ENCODE measurements at regions not wholly inside any gene's neighbourhood (a gene's known extent, or its start where the extent isn't known, plus 50 kb on each side); places are given as distances from the start of the nearest gene placed in this dataset.
"Not testable (repeated sequence)": the region's sequence is repeated elsewhere in the genome, so short reads cannot be mapped to it uniquely, and the experiment has no call there.

DNA sequence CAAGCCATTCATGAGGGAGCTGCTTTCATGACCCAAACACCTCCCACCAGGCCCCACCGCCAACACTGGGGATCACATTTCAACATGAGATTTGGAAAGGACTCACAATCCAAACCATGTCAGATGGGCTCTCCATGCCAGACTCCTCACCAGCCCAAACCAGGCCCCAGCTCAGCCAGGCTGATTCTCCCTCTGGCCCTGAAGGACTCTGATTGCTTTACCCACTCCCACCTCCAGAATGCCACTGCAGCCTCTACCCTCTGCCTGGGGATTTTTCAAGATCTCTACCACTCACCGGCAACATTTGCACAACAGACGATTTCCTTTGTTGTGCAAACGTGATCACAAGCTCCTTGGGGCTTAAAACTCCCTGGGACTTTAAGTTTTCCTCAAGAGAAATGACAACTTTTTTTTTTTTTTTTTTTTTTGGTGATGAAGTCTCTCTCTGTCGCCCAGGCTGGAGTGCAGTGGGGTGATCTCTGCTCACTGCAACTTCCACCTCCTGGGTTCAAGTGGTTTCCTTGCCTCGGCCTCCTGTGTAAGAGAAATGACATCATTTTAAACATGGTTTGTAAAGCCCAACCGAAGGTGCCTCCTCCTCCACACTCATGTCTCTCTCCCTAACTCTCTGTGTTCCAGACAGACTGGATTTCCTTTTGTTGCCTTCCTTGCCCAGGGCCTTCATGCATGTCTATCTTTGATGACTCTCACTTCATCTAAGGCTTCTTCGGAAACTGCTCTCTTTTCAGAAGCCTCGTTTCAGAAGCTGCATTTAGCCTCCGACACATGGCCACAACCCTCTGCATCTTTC is 147.0 kb downstream of the CDH26 start:
- peaks cover 14% of the 10 kb centered on the region for H3K4me1 Mint-ChIP-seq
- no peak for DNase-seq
- H3K36me3 Mint-ChIP-seq (ENCODE audit: low read depth) = no peaks in the 10 kb centered on the region
- no peak overlapping the region for H3K27ac Mint-ChIP-seq
- no peaks in the 10 kb centered on the region for H3K9me3 Mint-ChIP-seq
- no peak overlapping the region for H3K4me3 Mint-ChIP-seq
- H3K27me3 Mint-ChIP-seq = no peaks in the 10 kb centered on the region
- intact Hi-C loops (cut with micrococcal nuclease) = no loop called here

DNA sequence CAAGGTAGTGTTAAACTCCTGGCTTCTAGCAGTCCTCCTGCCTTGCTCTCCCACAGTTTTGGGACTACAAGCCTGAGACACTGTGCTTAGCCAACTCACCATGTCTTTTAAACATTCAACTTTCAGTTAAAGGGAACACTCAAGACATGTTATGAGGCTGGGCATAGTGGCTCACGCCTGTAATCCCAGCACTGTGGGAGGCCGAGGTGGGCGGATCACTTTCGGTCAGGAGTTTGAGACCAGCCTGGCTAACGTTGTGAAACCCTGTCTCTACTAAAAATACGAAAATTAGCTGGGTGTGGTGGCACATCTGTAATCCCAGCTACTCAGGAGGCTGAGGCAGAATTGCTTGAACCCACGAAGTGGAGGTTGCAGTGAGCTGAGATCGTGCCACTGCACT is 148.0 kb downstream of the CDH26 start:
- H3K36me3 Mint-ChIP-seq (ENCODE audit: low read depth); intact Hi-C loops (cut with micrococcal nuclease); H3K4me3 Mint-ChIP-seq; DNase-seq; H3K9me3 Mint-ChIP-seq; H3K27ac Mint-ChIP-seq; H3K27me3 Mint-ChIP-seq; H3K4me1 Mint-ChIP-seq: not testable (repeated sequence)

DNA sequence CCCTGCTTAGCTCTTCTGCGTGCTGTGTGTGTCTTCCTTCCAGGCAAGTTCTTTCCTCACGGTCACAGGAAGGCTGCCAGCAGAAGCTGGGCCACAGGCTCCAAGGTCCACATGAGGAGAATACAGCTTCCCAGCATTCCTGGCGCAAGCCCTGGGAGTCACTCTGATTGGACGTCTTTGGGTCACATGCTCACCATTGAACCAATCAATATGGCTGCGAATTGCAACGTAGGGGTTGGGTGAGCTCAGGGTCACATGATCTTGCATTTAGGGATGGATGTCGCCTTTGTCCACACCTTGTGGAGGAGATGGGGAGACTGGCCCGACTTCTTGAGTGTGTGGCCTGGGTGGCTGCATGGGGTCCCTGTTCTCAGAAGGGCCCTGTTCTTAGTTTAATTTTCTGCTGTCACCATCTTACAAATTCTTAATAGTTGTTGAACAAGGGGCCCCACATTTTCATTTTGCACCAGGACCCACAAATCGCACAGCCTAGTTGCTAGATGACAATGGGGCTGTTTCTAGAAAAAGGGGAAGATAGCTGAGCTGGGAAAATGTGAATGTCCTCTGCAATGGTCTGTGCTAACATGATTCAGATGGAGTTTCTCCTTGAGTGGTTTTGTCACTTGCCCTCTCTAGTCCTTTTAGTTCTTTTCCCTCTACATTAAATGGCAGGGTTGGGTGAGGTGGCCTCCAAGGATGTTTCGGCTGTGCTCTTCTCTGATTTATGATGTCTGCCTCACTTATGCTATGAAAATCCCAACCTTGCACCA is 149.6 kb downstream of the CDH26 start:
- intact Hi-C loops (cut with micrococcal nuclease) = no loop called here
- Mint-ChIP-seq H3K36me3 (ENCODE audit: low read depth) (no peaks in the 10 kb centered on the region), H3K4me3 (no peak overlapping the region), H3K4me1 (peaks cover 4% of the 10 kb centered on the region), H3K27ac (no peak overlapping the region), H3K9me3 (no peaks in the 10 kb centered on the region), H3K27me3 (no peaks in the 10 kb centered on the region)
- no peak for DNase-seq

DNA sequence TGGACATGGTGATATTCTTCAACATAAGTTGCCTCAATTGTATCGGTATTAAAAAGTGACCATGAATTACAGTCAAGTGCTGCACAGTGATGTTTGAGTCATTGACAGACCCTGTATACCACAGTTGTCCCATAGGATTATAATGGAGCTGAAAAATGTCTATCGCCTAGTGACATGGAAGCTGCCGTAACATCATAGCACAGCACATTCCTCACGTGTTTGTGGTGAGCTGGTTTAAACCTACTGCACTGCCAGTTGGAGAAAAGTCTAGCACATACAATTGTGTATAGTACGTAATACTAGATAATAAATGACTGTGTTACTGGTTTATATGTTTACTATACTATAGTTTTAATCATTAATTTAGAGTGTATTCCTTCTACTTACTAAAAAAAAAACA is 150.2 kb downstream of the CDH26 start:
- no peaks in the 10 kb centered on the region for H3K9me3 Mint-ChIP-seq
- no peak overlapping the region for H3K27ac Mint-ChIP-seq
- intact Hi-C loops (cut with micrococcal nuclease) = no loop called here
- no peak for DNase-seq
- no peaks in the 10 kb centered on the region for H3K36me3 Mint-ChIP-seq (ENCODE audit: low read depth)
- no peak overlapping the region for H3K4me3 Mint-ChIP-seq
- H3K27me3 Mint-ChIP-seq = no peaks in the 10 kb centered on the region
- H3K4me1 Mint-ChIP-seq = peaks cover 4% of the 10 kb centered on the region

DNA sequence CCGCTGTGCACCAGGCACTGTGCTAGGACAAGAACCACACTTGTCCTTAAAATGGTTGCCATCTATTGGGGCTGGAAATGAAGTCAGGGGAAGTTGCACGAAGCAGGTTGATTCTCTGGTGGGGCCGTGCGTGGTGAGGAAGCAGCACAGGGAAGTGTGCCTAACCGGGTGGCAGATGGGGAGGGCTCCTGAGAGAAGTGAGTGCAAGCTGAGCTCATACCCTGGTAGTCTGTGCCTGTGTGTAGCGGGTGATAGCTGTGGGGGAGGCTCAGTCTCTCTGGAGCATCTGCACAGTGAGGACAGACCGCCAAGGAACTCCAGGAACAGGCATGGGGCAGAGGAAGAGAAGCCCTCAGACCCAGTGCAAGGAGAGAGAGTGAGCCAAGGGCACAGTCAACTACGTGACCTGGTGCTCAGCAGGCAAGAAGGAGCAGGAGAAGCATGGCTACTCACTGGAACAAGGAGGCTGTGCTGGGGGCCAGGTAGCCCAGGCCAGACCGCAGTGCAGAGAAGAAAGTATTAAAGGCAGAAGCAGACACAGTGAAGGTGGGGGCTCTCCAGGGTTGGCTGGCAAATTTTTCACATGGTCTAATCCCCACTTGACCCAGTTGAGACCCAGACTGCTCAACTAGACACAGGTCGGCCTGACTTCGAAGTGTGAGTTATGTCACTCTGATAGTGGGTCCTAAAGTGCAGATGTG is 155.0 kb downstream of the CDH26 start:
- intact Hi-C loops (cut with micrococcal nuclease) = no loop called here
- Mint-ChIP-seq H3K27me3 (peaks cover 8% of the 10 kb centered on the region), H3K4me3 (no peak overlapping the region), H3K9me3 (no peaks in the 10 kb centered on the region), H3K36me3 (ENCODE audit: low read depth) (no peaks in the 10 kb centered on the region), H3K4me1 (no peaks in the 10 kb centered on the region), H3K27ac (no peak overlapping the region)
- no peak for DNase-seq

DNA sequence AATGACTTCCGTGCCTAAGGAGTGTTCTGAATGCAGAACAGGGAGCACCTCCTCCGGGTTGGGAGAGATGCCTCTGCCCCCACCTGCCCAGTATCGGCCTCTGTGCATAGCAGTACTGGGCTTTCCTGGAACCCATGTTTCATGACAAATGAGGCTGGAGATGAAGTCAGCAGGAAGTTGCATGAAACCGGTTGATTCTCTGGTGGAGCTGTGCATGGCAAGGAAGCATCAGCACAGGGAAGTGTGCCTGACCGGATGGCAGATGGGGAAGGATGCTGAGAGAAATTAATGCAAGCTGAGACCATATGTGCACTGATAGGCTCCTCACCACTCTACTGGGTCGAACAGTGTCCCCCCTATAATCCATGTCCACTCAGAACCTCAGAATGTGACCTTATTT is 155.5 kb downstream of the CDH26 start:
- H3K36me3 Mint-ChIP-seq (ENCODE audit: low read depth) = no peaks in the 10 kb centered on the region
- peaks cover 10% of the 10 kb centered on the region for H3K27me3 Mint-ChIP-seq
- intact Hi-C loops (cut with micrococcal nuclease) = no loop called here
- H3K4me3 Mint-ChIP-seq = no peak overlapping the region
- H3K27ac Mint-ChIP-seq = no peak overlapping the region
- no peaks in the 10 kb centered on the region for H3K4me1 Mint-ChIP-seq
- no peaks in the 10 kb centered on the region for H3K9me3 Mint-ChIP-seq
- DNase-seq = no peak

DNA sequence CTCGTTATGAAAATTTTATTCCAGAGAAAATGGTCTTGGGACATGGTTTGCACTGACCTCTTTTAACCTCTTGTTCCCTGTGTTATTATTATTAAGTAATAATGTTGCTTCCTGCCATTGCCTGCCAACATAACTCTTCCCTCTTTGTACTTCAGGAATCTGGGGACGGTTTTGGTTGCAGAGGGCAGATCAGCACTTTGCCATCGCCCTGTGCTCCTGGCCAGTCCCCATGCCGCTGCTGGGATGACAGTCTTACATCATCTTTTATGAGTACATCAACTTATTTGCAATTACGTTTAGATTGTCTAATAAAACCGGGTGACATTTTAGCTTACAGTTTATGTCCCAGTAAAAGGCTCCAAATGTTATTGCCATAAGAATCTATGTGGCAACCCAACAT is 157.2 kb downstream of the CDH26 start:
- peaks cover 10% of the 10 kb centered on the region for H3K27me3 Mint-ChIP-seq
- no peak for DNase-seq
- H3K36me3 Mint-ChIP-seq (ENCODE audit: low read depth) = no peaks in the 10 kb centered on the region
- no peak overlapping the region for H3K4me3 Mint-ChIP-seq
- H3K9me3 Mint-ChIP-seq = no peaks in the 10 kb centered on the region
- no peaks in the 10 kb centered on the region for H3K4me1 Mint-ChIP-seq
- intact Hi-C loops (cut with micrococcal nuclease) = no loop called here
- H3K27ac Mint-ChIP-seq = no peak overlapping the region

DNA sequence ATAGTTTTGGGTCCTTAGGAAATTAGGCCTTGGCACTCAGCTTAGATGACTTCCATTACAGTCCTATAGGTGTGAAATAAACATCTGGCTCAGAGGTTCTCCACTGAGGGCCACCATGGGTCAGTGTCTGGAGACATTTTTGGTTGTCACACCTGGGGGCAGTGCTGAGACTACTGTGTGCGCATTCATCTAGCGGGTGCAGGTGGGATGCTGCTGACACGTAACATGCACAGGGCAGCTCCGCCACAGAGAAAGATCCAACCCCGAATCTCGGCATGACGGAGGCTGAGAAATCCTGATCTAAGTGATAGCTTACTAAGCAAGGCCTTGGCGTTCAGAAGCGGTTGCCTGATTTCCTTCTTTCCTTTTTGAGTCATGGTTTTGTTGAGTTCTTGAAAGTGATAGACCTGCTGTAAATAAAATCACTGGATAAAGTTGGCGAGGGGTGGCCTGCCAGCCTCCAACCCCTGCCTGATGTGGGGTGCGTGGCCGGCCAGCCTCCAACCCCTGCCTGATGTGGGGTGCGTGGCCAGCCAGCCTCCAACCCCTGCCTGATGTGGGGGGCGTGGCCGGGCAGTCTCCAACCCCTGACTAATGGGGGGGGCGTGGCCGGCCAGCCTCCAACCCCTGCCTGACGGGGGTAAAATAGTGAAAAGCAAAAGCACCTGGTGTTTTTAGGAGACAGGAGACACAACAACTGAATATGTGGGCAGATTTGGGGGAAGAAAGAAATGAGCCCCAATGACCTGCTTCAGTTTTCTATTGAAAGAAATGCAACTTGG is 158.1 kb downstream of the CDH26 start:
- intact Hi-C loops (cut with micrococcal nuclease) = no loop called here
- DNase-seq = no peak
- peaks cover 12% of the 10 kb centered on the region for H3K27me3 Mint-ChIP-seq
- no peaks in the 10 kb centered on the region for H3K9me3 Mint-ChIP-seq
- no peaks in the 10 kb centered on the region for H3K4me1 Mint-ChIP-seq
- H3K36me3 Mint-ChIP-seq (ENCODE audit: low read depth) = no peaks in the 10 kb centered on the region
- H3K27ac Mint-ChIP-seq = no peak overlapping the region
- H3K4me3 Mint-ChIP-seq = no peak overlapping the region

DNA sequence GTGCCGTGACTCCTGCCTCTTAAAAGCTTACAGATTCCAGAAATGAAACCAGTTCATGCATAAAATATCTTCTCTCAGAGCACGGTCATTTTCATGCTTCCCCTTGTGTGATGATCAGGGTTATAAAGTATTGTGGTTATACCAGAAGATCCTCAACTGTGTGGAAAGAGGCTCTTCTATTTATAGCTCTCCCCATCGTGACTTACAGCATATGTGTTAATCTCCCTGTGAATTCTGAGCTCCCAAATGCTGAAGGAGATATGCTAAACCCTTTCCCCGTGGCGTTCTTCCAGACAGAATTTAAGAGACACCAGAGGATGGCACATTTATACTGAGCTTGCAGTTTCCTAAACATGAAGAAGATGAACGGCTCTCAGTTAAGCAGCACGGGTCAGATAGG is 158.8 kb downstream of the CDH26 start:
- Mint-ChIP-seq H3K27me3 (peaks cover 12% of the 10 kb centered on the region), H3K36me3 (ENCODE audit: low read depth) (no peaks in the 10 kb centered on the region), H3K27ac (no peak overlapping the region), H3K4me1 (no peaks in the 10 kb centered on the region), H3K4me3 (no peak overlapping the region), H3K9me3 (no peaks in the 10 kb centered on the region)
- intact Hi-C loops (cut with micrococcal nuclease) = no loop called here
- no peak for DNase-seq

DNA sequence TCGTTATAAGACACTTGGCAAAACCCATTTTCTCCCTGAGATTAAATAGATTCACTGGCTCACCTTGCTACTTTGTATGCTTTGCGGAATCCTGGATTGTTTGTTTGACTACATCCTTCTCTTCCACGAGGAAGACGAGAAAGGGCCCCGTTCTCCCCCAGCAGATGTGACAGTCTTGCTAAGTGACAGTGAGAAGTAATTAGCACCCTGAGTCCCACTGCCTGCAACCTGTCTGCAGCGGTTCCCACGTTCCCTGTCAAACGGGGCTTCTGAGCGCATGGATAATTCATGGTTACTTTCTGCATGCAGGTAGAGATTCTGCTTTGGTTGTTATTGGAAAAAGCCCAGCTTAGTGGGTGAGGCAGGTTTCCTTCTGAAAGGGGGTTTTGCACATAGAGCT is 163.7 kb downstream of the CDH26 start:
- DNase-seq = no peak
- Mint-ChIP-seq H3K4me3 (no peak overlapping the region), H3K9me3 (no peaks in the 10 kb centered on the region), H3K4me1 (no peaks in the 10 kb centered on the region), H3K36me3 (ENCODE audit: low read depth) (no peaks in the 10 kb centered on the region), H3K27me3 (peaks cover 16% of the 10 kb centered on the region), H3K27ac (no peak overlapping the region)
- intact Hi-C loops (cut with micrococcal nuclease) = no loop called here

DNA sequence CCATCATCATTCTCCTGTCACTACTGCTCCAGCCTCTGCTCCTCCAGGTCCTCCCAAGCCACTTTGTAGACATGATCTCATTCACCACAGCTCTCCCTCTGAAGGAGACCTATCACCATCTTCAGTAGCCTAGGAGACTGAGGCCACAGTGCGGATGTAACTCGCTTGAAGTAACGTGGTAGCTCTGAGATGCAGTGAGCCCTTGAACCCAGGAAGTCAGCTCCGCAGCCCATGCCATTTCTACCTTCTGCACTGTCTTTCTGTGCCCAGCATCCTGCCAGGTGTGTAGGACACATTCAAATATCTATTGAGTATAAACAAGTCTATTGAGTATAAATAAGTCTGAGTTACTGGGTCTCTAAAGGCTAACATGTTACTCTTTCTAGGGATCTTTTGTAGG is 164.4 kb downstream of the CDH26 start:
- H3K27me3 Mint-ChIP-seq = peaks cover 12% of the 10 kb centered on the region
- H3K9me3 Mint-ChIP-seq = no peaks in the 10 kb centered on the region
- no peak for DNase-seq
- H3K27ac Mint-ChIP-seq = no peak overlapping the region
- intact Hi-C loops (cut with micrococcal nuclease) = no loop called here
- H3K4me3 Mint-ChIP-seq = no peak overlapping the region
- no peaks in the 10 kb centered on the region for H3K4me1 Mint-ChIP-seq
- H3K36me3 Mint-ChIP-seq (ENCODE audit: low read depth) = no peaks in the 10 kb centered on the region

DNA sequence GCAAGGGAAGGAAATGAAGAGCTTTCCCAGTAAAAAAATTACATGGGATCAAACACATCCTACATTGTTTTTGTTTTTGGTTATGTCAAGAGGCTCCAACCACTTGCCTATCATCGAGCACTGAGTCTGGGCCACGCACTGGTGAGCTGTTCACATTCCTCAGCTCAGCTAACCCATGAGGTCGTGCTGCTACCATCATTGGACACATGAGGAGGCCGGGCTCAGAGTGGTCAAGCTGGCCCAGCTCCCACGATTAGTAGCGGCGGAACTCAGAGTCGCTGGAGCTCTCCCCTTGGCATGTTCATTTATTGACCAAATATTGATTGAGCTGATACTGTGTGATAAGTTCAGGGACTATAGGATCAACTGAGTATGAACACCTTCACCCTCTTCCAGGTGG is 164.9 kb downstream of the CDH26 start:
- Mint-ChIP-seq H3K36me3 (ENCODE audit: low read depth) (no peaks in the 10 kb centered on the region), H3K27ac (no peak overlapping the region), H3K4me1 (no peaks in the 10 kb centered on the region), H3K27me3 (peaks cover 10% of the 10 kb centered on the region), H3K4me3 (no peak overlapping the region), H3K9me3 (no peaks in the 10 kb centered on the region)
- intact Hi-C loops (cut with micrococcal nuclease) = no loop called here
- DNase-seq = no peak

DNA sequence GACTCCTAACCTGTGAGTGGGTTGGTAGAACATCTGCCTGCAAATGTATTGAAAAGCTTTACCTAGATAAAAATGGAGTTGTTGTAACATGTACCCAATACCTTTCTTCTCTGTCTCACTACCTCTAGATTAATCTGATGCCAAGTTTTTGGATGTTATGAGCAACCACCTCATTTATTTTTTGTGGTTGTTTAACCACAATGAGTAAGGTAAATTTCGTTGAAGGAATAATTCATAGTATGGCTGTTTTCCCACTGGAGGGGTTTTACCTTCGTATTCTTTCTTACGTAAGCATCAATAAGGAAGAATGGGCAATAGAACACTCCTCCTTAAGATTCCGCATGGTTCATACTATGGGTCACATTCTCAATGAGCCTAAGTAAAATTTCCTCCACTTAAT is 165.4 kb downstream of the CDH26 start:
- no peaks in the 10 kb centered on the region for H3K9me3 Mint-ChIP-seq
- peaks cover 8% of the 10 kb centered on the region for H3K27me3 Mint-ChIP-seq
- no peak overlapping the region for H3K27ac Mint-ChIP-seq
- H3K4me1 Mint-ChIP-seq = no peaks in the 10 kb centered on the region
- intact Hi-C loops (cut with micrococcal nuclease) = no loop called here
- no peaks in the 10 kb centered on the region for H3K36me3 Mint-ChIP-seq (ENCODE audit: low read depth)
- DNase-seq = no peak
- H3K4me3 Mint-ChIP-seq = no peak overlapping the region
